ENCODE measurements at regions not wholly inside any gene's neighbourhood (a gene's known extent, or its start where the extent isn't known, plus 50 kb on each side); places are given as distances from the start of the nearest gene placed in this dataset.

GRCh38 chr15:88316586-88316985 lies 60.0 kb upstream of the NTRK3 start:
- no peak for TF ChIP-seq CTCF (IDR thresholded peaks at IDR 0.05; ENCODE audit: low read length)
- no peak for TF ChIP-seq EZH2 (IDR thresholded peaks at IDR 0.05; ENCODE audit: borderline replicate concordance, low read length)
